OCI-LY1 (cell line): ENCODE measurements at regions not wholly inside any gene's neighbourhood (a gene's known extent, or its start where the extent isn't known, plus 50 kb on each side); places are given as distances from the start of the nearest gene placed in this dataset.
A peak's percentile ranks its signal among the peaks of the same experiment; 100 is the strongest.

ENCODE experiments used
- H2AFZ ChIP-seq: fragments of 200-600 bp; sonication (generic), shearing (Covaris generic); 2 replicates; pipeline ENCODE4 v1.6.0; 2014; ENCODE audit warnings: antibody characterized with exemption, mild to moderate bottlenecking, low read length
- H3F3A ChIP-seq: fragments of 200-600 bp; sonication (generic), shearing (Covaris generic); 2 replicates; pipeline ENCODE4 v1.6.0; 2014; ENCODE audit warnings: mild to moderate bottlenecking, antibody characterized with exemption, low read length, moderate library complexity; ENCODE audit not compliant: insufficient read depth
- H3K27ac ChIP-seq: fragments of 200-600 bp; sonication (generic); 2 replicates; pipeline ENCODE4 v1.5.1; 2014; ENCODE audit warnings: low read length, mixed run types, mild to moderate bottlenecking, low read depth; ENCODE audit not compliant: poor library complexity, severe bottlenecking
- H3K27me3 ChIP-seq: fragments of 200-600 bp; sonication (generic); 2 replicates; pipeline ENCODE4 v1.6.0; 2014; ENCODE audit warnings: antibody characterized with exemption, mild to moderate bottlenecking, low read length, moderate library complexity; ENCODE audit not compliant: insufficient read depth
- H3K36me3 ChIP-seq: fragments of 200-600 bp; sonication (generic); 2 replicates; pipeline ENCODE4 v1.6.1; 2014; ENCODE audit warnings: mild to moderate bottlenecking, antibody characterized with exemption, low read length, moderate library complexity, mixed read lengths; ENCODE audit not compliant: insufficient read depth
- H3K4me1 ChIP-seq: fragments of 200-600 bp; sonication (generic); 2 replicates; pipeline ENCODE4 v1.5.1; 2014; ENCODE audit warnings: mild to moderate bottlenecking, low read length, moderate library complexity; ENCODE audit not compliant: insufficient read depth, severe bottlenecking
- H3K4me2 ChIP-seq: fragments of 200-600 bp; sonication (generic), shearing (Covaris generic); 2 replicates; pipeline ENCODE4 v1.6.1; 2014; ENCODE audit warnings: low read length
- H3K4me3 ChIP-seq: fragments of 200-600 bp; sonication (generic); 2 replicates; pipeline ENCODE4 v1.5.1; 2014; ENCODE audit warnings: low read length, low read depth, mild to moderate bottlenecking, mixed read lengths; ENCODE audit not compliant: poor library complexity, severe bottlenecking
- H3K79me2 ChIP-seq: fragments of 200-600 bp; shearing (Covaris generic); 2 replicates; pipeline ENCODE4 v1.6.1; 2016; ENCODE audit warnings: mixed run types, low read length, mixed read lengths; ENCODE audit not compliant: insufficient read depth
- H3K9ac ChIP-seq: fragments of 200-600 bp; sonication (generic), shearing (Covaris generic); 2 replicates; pipeline ENCODE4 v1.6.1; 2014; ENCODE audit warnings: mild to moderate bottlenecking, low read length, mixed read lengths
- H3K9me2 ChIP-seq: fragments of 200-600 bp; sonication (generic), shearing (Covaris generic); 2 replicates; pipeline ENCODE4 v1.6.1; 2014; ENCODE audit warnings: low read depth, mild to moderate bottlenecking, low read length, mixed read lengths
- H3K9me3 ChIP-seq: fragments of 200-600 bp; shearing (Covaris generic); 2 replicates; pipeline ENCODE4 v1.6.1; 2014; ENCODE audit warnings: low read length, mixed read lengths
- H4K20me1 ChIP-seq: fragments of 200-600 bp; sonication (generic), shearing (Covaris generic); 2 replicates; pipeline ENCODE4 v1.6.0; 2016; ENCODE audit warnings: mild to moderate bottlenecking, low read length; ENCODE audit not compliant: insufficient read depth
- CTCF ChIP-seq: fragments of 200-600 bp; sonication (generic), shearing (Covaris generic); IDR thresholded peaks from 2 replicates; pipeline ENCODE4 v1.5.1; 2017; ENCODE audit warnings: mild to moderate bottlenecking, antibody characterized with exemption, low read length, moderate library complexity, mixed read lengths
- EZH2 ChIP-seq: fragments of 200-600 bp; sonication (generic), shearing (Covaris generic); IDR thresholded peaks from 2 replicates; pipeline ENCODE4 v1.8.0; 2017; ENCODE audit warnings: borderline replicate concordance, mixed run types, mild to moderate bottlenecking, antibody characterized with exemption, low read length, moderate library complexity, mixed read lengths

DNA sequence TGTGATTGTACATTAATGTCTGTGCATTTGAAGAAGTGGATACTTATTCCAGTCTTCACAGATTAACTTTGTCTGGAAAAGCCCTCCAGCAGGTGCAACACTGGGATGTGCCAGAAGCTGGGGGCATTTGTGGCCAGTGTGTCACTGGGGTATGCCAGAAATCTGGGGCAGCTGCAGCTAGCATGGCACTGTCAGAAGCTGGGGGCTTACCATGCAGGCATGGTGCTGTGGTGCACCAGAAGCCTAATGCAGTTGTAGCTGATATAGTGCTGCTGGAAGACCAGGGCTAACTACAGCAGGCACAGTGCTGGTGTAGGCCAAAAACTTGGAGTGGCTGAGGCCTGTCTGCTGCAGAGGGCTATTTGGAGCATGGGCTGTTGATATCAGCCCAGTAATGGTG, 270.1 kb downstream of the STK31 start:
- Histone ChIP-seq H3K4me1 (no peaks in the 10 kb centered on the region), H3K9ac (no peak overlapping the region), H2AFZ (no peak overlapping the region), H3K27ac (no peak overlapping the region), H3K79me2 (no peaks in the 10 kb centered on the region), H3K4me2 (no peak overlapping the region), H3K9me2 (no peaks in the 10 kb centered on the region), H3K4me3 (no peak overlapping the region), H3K36me3 (no peaks in the 10 kb centered on the region), H3F3A (no peaks in the 10 kb centered on the region), H4K20me1 (no peaks in the 10 kb centered on the region), H3K9me3 (no peaks in the 10 kb centered on the region), H3K27me3 (no peaks in the 10 kb centered on the region)
- TF ChIP-seq CTCF (no peak), EZH2 (no peak)

- TF ChIP-seq EZH2 = no peak
- H3K27me3 ChIP-seq = no peaks in the 10 kb centered on the region
- no peaks in the 10 kb centered on the region for H3K9me3 ChIP-seq
- H2AFZ ChIP-seq = no peak overlapping the region
- H3K9me2 ChIP-seq = no peaks in the 10 kb centered on the region
- H3K36me3 ChIP-seq = no peaks in the 10 kb centered on the region
- no peak overlapping the region for H3K4me2 ChIP-seq
- H3K79me2 ChIP-seq = no peaks in the 10 kb centered on the region
- H4K20me1 ChIP-seq = no peaks in the 10 kb centered on the region
- H3K27ac ChIP-seq = no peak overlapping the region
- H3K4me3 ChIP-seq = no peak overlapping the region
- no peaks in the 10 kb centered on the region for H3K4me1 ChIP-seq
- H3F3A ChIP-seq = no peaks in the 10 kb centered on the region
- no peak overlapping the region for H3K9ac ChIP-seq
Measured at GRCh38 chr7:23981314-23981713, 271.3 kb downstream of the STK31 start.

GRCh38 chr7:23981758-23982157, 271.7 kb downstream of the STK31 start:
- TF ChIP-seq EZH2 (no peak), CTCF (no peak)
- no peaks in the 10 kb centered on the region for H3K79me2 ChIP-seq
- H4K20me1 ChIP-seq = no peaks in the 10 kb centered on the region
- no peaks in the 10 kb centered on the region for H3K9me2 ChIP-seq
- H3K9ac ChIP-seq = no peak overlapping the region
- no peaks in the 10 kb centered on the region for H3K4me1 ChIP-seq
- H3K4me2 ChIP-seq = no peak overlapping the region
- no peak overlapping the region for H3K27ac ChIP-seq
- no peak overlapping the region for H3K4me3 ChIP-seq
- no peaks in the 10 kb centered on the region for H3K36me3 ChIP-seq
- H3F3A ChIP-seq = no peaks in the 10 kb centered on the region
- H3K27me3 ChIP-seq = no peaks in the 10 kb centered on the region
- H3K9me3 ChIP-seq = no peaks in the 10 kb centered on the region
- H2AFZ ChIP-seq = no peak overlapping the region

GRCh38 chr7:24005517-24005916, 278.5 kb upstream of the NPY start:
- no peaks in the 10 kb centered on the region for H3K36me3 ChIP-seq
- no peaks in the 10 kb centered on the region for H3K9me3 ChIP-seq
- TF ChIP-seq EZH2 (no peak), CTCF (peak; percentile 23)
- no peaks in the 10 kb centered on the region for H3K9me2 ChIP-seq
- H3K27ac ChIP-seq = no peak overlapping the region
- no peak overlapping the region for H2AFZ ChIP-seq
- H3K4me1 ChIP-seq = no peaks in the 10 kb centered on the region
- no peaks in the 10 kb centered on the region for H3K27me3 ChIP-seq
- no peak overlapping the region for H3K9ac ChIP-seq
- H4K20me1 ChIP-seq = no peaks in the 10 kb centered on the region
- no peak overlapping the region for H3K4me3 ChIP-seq
- H3F3A ChIP-seq = no peaks in the 10 kb centered on the region
- no peaks in the 10 kb centered on the region for H3K79me2 ChIP-seq
- no peak overlapping the region for H3K4me2 ChIP-seq
